Adrenal gland (tissue), 5 donors: ENCODE measurements at regions not wholly inside any gene's neighbourhood (a gene's known extent, or its start where the extent isn't known, plus 50 kb on each side); places are given as distances from the start of the nearest gene placed in this dataset.

ENCODE experiments used
- POLR2A ChIP-seq, 2 donors: fragments of 450-650 bp; IDR thresholded peaks; one replicate each; pipeline ENCODE4 v1.6.1; 2017; ENCODE audit warnings: antibody characterized with exemption in 2 of 2, mild to moderate bottlenecking in 2 of 2, moderate library complexity in 1 of 2
- TF ChIP-seq, protein P1 (sequence below), 6 experiments: fragments of 450-650 bp in 4 of 6; fragments of 200-600 bp in 2 of 6; sonication (generic) in 1 of 6; IDR thresholded peaks; 1 replicate in 5 of 6; 2 replicates in 1 of 6; pipeline versions ENCODE4 v1.5.1 to v1.8.0; 2016 to 2021; ENCODE audit warnings: antibody characterized with exemption in 6 of 6, mild to moderate bottlenecking in 2 of 6, moderate library complexity in 1 of 6
- donor health status: DM: no; HTN: no; CAD: no.

DNA sequence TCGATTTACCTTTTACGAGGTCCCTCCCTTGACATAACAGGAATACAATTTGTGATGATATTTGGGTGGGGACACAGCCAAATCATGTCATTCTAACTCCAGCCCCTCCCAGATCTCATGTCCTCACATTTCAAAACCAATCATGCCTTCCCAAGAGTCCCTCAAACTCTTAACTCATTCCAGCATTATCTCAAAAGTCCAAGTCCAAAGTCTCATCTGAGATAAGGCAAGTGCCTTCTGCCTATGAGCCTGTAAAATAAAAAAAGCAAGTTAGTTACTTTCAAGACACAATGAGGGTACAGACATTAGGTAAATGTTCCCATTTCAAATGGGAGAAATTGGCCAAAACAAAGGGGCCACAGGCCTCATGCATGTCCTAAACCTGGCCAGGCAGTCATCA is 381.1 kb downstream of the PIK3C3 start:
- TF ChIP-seq, protein P1, sequence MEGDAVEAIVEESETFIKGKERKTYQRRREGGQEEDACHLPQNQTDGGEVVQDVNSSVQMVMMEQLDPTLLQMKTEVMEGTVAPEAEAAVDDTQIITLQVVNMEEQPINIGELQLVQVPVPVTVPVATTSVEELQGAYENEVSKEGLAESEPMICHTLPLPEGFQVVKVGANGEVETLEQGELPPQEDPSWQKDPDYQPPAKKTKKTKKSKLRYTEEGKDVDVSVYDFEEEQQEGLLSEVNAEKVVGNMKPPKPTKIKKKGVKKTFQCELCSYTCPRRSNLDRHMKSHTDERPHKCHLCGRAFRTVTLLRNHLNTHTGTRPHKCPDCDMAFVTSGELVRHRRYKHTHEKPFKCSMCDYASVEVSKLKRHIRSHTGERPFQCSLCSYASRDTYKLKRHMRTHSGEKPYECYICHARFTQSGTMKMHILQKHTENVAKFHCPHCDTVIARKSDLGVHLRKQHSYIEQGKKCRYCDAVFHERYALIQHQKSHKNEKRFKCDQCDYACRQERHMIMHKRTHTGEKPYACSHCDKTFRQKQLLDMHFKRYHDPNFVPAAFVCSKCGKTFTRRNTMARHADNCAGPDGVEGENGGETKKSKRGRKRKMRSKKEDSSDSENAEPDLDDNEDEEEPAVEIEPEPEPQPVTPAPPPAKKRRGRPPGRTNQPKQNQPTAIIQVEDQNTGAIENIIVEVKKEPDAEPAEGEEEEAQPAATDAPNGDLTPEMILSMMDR (IDR thresholded peaks at IDR 0.05): no peak
- TF ChIP-seq POLR2A (IDR thresholded peaks at IDR 0.05): no peak
